ENCODE measurements at regions not wholly inside any gene's neighbourhood (a gene's known extent, or its start where the extent isn't known, plus 50 kb on each side); places are given as distances from the start of the nearest gene placed in this dataset.

DNA sequence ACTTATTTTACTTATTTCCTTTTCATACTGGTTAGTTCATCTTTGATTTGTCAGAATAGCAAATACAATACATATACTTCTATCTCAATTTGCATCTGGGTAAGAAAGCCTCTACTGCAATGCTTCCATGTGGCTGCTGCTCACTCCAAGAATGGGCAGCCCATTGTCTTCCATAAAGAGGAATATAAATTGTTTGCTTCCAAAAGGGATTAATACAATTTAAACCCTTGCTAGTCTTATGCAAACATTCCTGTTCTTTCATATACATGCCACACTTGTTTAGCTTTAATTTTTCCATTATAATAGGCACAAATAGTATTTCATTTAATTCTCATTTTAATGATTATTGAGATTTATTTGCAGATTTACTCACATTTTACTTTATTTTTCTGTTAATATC lies 555.4 kb upstream of the POM121L12 start:
- TF ChIP-seq POLR2A (IDR thresholded peaks at IDR 0.05), result no peak
- TF ChIP-seq, protein P1, sequence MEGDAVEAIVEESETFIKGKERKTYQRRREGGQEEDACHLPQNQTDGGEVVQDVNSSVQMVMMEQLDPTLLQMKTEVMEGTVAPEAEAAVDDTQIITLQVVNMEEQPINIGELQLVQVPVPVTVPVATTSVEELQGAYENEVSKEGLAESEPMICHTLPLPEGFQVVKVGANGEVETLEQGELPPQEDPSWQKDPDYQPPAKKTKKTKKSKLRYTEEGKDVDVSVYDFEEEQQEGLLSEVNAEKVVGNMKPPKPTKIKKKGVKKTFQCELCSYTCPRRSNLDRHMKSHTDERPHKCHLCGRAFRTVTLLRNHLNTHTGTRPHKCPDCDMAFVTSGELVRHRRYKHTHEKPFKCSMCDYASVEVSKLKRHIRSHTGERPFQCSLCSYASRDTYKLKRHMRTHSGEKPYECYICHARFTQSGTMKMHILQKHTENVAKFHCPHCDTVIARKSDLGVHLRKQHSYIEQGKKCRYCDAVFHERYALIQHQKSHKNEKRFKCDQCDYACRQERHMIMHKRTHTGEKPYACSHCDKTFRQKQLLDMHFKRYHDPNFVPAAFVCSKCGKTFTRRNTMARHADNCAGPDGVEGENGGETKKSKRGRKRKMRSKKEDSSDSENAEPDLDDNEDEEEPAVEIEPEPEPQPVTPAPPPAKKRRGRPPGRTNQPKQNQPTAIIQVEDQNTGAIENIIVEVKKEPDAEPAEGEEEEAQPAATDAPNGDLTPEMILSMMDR (IDR thresholded peaks at IDR 0.05), result no peak
- TF ChIP-seq POLR2AphosphoS5 (IDR thresholded peaks at IDR 0.05), result no peak
- Histone ChIP-seq H3K4me3 (no peak overlapping the region), H3K27ac (no peak overlapping the region), H3K4me1 (no peaks in the 10 kb centered on the region), H3K9me3 (no peaks in the 10 kb centered on the region), H3K27me3 (no peaks in the 10 kb centered on the region), H3K36me3 (no peaks in the 10 kb centered on the region)
- no peak for DNase-seq (ENCODE audit: low spot score in 2 of 2)
- intact Hi-C loops (cut with DNase I; ENCODE audit: low total_unique reads), result no loop called here

DNA sequence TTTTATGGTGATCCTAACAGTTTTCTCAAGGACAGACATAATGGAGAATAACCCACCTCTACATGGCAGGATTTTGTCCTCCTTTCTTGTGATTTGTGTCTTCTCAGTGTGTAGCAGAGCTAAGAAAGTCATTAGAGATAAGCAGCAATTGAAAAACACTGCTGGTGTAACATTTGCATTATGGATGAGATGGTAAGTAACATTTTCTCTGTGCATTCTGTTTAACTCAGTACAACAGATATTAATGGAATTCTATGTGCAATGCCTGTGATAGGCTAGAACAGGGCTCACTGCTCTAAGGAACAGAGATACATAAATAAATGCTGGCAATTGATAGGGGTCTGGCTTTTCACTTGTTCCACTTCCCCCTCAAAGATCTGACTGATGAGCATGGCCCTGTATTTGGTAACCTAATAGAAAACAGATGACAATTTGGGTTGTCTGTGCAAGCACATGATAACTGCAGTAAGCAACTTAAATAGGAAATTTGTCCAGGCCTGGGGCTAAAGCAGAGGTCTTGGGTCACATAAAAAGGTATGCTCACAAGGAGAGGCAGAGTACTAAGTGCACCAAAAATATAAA lies 560.3 kb upstream of the POM121L12 start:
- DNase-seq (ENCODE audit: low spot score in 2 of 2), result no peak
- Histone ChIP-seq H3K4me1 (no peaks in the 10 kb centered on the region), H3K9me3 (no peaks in the 10 kb centered on the region), H3K4me3 (no peak overlapping the region), H3K36me3 (no peaks in the 10 kb centered on the region), H3K27me3 (no peaks in the 10 kb centered on the region), H3K27ac (no peak overlapping the region)
- TF ChIP-seq, protein P1 (IDR thresholded peaks at IDR 0.05), result no peak
- TF ChIP-seq POLR2A (IDR thresholded peaks at IDR 0.05) (no peak), POLR2AphosphoS5 (IDR thresholded peaks at IDR 0.05) (no peak)
- intact Hi-C loops (cut with DNase I; ENCODE audit: low total_unique reads), result no loop called here

DNA sequence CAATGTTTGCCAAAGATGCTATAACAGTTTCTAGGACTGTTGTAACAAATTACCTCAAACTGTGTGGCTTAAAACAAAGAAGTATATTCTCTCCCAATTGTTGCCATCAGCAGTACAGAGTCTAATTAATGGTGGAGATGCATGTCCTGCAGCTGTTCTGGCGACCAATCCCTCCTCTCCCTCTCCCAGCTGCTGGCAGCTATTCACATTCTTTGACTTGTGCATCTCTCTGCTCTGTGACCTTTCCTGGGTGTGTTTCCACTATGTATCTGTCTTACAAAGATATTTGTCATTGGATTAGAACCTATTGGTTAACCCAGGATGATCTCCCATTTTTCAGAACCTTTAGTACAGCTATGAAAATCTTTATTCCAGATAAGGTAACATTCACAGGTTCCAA lies 561.7 kb upstream of the POM121L12 start:
- Histone ChIP-seq H3K27me3 (no peaks in the 10 kb centered on the region), H3K27ac (no peak overlapping the region), H3K4me3 (no peak overlapping the region), H3K36me3 (no peaks in the 10 kb centered on the region), H3K4me1 (no peaks in the 10 kb centered on the region), H3K9me3 (no peaks in the 10 kb centered on the region)
- intact Hi-C loops (cut with DNase I; ENCODE audit: low total_unique reads), result no loop called here
- no peak for DNase-seq (ENCODE audit: low spot score in 2 of 2)
- no peak for TF ChIP-seq POLR2A (IDR thresholded peaks at IDR 0.05)
- TF ChIP-seq POLR2AphosphoS5 (IDR thresholded peaks at IDR 0.05), result no peak
- TF ChIP-seq, protein P1 (IDR thresholded peaks at IDR 0.05), result no peak

DNA sequence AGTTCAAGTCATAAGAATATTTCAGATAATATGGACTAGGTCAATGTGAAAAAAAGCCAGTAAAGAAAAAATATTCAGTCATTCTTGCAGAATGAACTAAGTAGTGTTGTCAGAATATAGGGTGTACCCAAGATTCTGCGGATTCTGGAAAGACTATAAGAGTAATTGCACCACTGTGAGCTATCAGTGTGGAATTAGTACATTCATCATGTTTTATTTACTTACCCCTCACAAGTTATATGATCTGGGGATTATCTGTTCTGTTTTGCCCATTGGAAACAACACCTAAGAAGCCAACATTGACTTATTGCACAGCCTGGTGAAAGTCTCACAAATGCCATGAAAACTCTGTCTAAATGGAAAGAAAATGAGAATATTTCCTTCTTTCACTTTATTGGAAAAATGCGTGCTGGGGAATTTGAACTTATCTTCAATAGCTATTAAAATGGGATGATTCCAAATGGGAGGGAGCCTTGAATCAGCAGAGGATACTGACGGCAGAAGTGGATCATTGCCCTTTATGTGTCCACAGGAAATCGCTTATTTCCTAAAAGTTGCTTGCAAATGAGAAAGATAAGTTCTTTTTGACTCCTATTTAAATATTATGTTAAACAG lies 563.3 kb upstream of the POM121L12 start:
- TF ChIP-seq, protein P1 (IDR thresholded peaks at IDR 0.05), result no peak
- TF ChIP-seq POLR2AphosphoS5 (IDR thresholded peaks at IDR 0.05) (no peak), POLR2A (IDR thresholded peaks at IDR 0.05) (no peak)
- Histone ChIP-seq H3K9me3 (no peaks in the 10 kb centered on the region), H3K36me3 (no peaks in the 10 kb centered on the region), H3K4me3 (no peak overlapping the region), H3K27ac (no peak overlapping the region), H3K27me3 (no peaks in the 10 kb centered on the region), H3K4me1 (no peaks in the 10 kb centered on the region)
- intact Hi-C loops (cut with DNase I; ENCODE audit: low total_unique reads), result no loop called here
- no peak for DNase-seq (ENCODE audit: low spot score in 2 of 2)

DNA sequence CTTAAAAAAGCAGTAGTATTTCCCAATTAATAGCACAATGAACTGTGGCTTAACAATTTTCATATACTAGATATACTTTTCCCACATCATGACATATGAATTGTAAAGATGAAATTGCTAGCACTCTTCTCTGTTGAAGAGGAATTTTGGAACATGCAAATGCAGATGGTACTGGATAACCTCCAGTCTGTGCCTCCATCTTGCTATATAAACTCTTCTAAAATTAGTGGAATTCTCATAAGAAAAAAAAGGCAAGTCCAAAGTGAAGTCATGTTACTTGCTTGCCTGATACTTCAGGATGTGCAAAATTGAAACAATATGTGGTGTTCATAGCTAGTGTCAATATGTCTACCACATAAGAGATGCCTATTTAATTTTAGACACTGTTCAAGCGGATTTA lies 570.2 kb upstream of the POM121L12 start:
- Histone ChIP-seq H3K4me1 (no peaks in the 10 kb centered on the region), H3K36me3 (no peaks in the 10 kb centered on the region), H3K27ac (no peak overlapping the region), H3K4me3 (no peak overlapping the region), H3K27me3 (no peaks in the 10 kb centered on the region), H3K9me3 (no peaks in the 10 kb centered on the region)
- intact Hi-C loops (cut with DNase I; ENCODE audit: low total_unique reads), result no loop called here
- DNase-seq (ENCODE audit: low spot score in 2 of 2), result no peak
- TF ChIP-seq POLR2AphosphoS5 (IDR thresholded peaks at IDR 0.05), result no peak
- TF ChIP-seq, protein P1 (IDR thresholded peaks at IDR 0.05), result no peak
- TF ChIP-seq POLR2A (IDR thresholded peaks at IDR 0.05), result no peak

Measured in breast epithelium (tissue), 4 donors.